ENCODE measurements at regions not wholly inside any gene's neighbourhood (a gene's known extent, or its start where the extent isn't known, plus 50 kb on each side); places are given as distances from the start of the nearest gene placed in this dataset.
A peak's percentile ranks its signal among the peaks of the same experiment; 100 is the strongest.

GRCh38 chr5:44002381-44002901 is 386.8 kb downstream of the FGF10 start:
- Histone ChIP-seq H4K20me1 (ENCODE audit: insufficient read depth) (no peaks in the 10 kb centered on the region), H3K4me2 (no peak overlapping the region), H3K9me3 (ENCODE audit: insufficient read depth, low read depth) (no peaks in the 10 kb centered on the region), H3K79me2 (ENCODE audit: low read depth) (no peaks in the 10 kb centered on the region), H3F3A (ENCODE audit: insufficient read depth, low read depth) (no peaks in the 10 kb centered on the region), H3K4me1 (replicated peaks; ENCODE audit: insufficient read depth) (no peaks in the 10 kb centered on the region), H3K4me3 (no peak overlapping the region), H2AFZ (no peak overlapping the region), H3K36me3 (ENCODE audit: low read depth) (no peaks in the 10 kb centered on the region), H3K27ac (no peak overlapping the region), H3K27me3 (ENCODE audit: insufficient read depth, low read depth) (no peaks in the 10 kb centered on the region), H3K9me2 (ENCODE audit: insufficient read depth) (no peaks in the 10 kb centered on the region)
- POLR2A ChIA-PET (ENCODE audit: unreplicated experiment) = interaction anchor here (0.9 kb wide), 1 partner anchor 823 kb away, joined by 5 read pairs; no protein-coding TSS in a partner anchor
- TF ChIP-seq EZH2 (IDR thresholded peaks at IDR 0.05; ENCODE audit: low read depth) (no peak), CTCF (conservative IDR thresholded peaks at IDR 0.05) (no peak)
- DNase-seq = peak in 1 of 2 experiments; percentile 76
- CTCF ChIA-PET = no interaction called here
- intact Hi-C loops (cut with micrococcal nuclease; ENCODE audit: unreplicated experiment) = no loop called here
- BruUV-seq (replicated peaks) = no TSS peak

- Histone ChIP-seq H3K27ac (no peak overlapping the region), H3K4me1 (replicated peaks; ENCODE audit: insufficient read depth) (no peaks in the 10 kb centered on the region), H3K36me3 (ENCODE audit: low read depth) (no peaks in the 10 kb centered on the region), H3F3A (ENCODE audit: insufficient read depth, low read depth) (no peaks in the 10 kb centered on the region), H4K20me1 (ENCODE audit: insufficient read depth) (no peaks in the 10 kb centered on the region), H3K4me2 (no peak overlapping the region), H3K9me2 (ENCODE audit: insufficient read depth) (no peaks in the 10 kb centered on the region), H3K4me3 (no peak overlapping the region), H3K79me2 (ENCODE audit: low read depth) (no peaks in the 10 kb centered on the region), H3K9me3 (ENCODE audit: insufficient read depth, low read depth) (no peaks in the 10 kb centered on the region), H2AFZ (no peak overlapping the region), H3K27me3 (ENCODE audit: insufficient read depth, low read depth) (no peaks in the 10 kb centered on the region)
- intact Hi-C loops (cut with micrococcal nuclease; ENCODE audit: unreplicated experiment) = no loop called here
- ChIA-PET CTCF (no interaction called here), POLR2A (ENCODE audit: unreplicated experiment) (interaction anchor here (0.9 kb wide), 1 partner anchor 823 kb away, joined by 5 read pairs; no protein-coding TSS in a partner anchor)
- no TSS peak for BruUV-seq (replicated peaks)
- no peak for TF ChIP-seq EZH2 (IDR thresholded peaks at IDR 0.05; ENCODE audit: low read depth)
- DNase-seq = no peak
Observed at GRCh38 chr5:44001675-44002380, 387.4 kb downstream of the FGF10 start.

- Histone ChIP-seq H3F3A (ENCODE audit: insufficient read depth, low read depth) (no peaks in the 10 kb centered on the region), H3K4me1 (replicated peaks; ENCODE audit: insufficient read depth) (no peaks in the 10 kb centered on the region), H3K9me3 (ENCODE audit: insufficient read depth, low read depth) (no peaks in the 10 kb centered on the region), H3K4me2 (no peak overlapping the region), H3K36me3 (ENCODE audit: low read depth) (no peaks in the 10 kb centered on the region), H3K27ac (no peak overlapping the region), H3K9me2 (ENCODE audit: insufficient read depth) (no peaks in the 10 kb centered on the region), H4K20me1 (ENCODE audit: insufficient read depth) (no peaks in the 10 kb centered on the region), H3K79me2 (ENCODE audit: low read depth) (no peaks in the 10 kb centered on the region), H3K27me3 (ENCODE audit: insufficient read depth, low read depth) (no peaks in the 10 kb centered on the region), H2AFZ (no peak overlapping the region), H3K4me3 (no peak overlapping the region)
- CTCF ChIA-PET = no interaction called here
- POLR2A ChIA-PET (ENCODE audit: unreplicated experiment) = no interaction called here
- no TSS peak for BruUV-seq (replicated peaks)
- no peak for DNase-seq
- intact Hi-C loops (cut with micrococcal nuclease; ENCODE audit: unreplicated experiment) = no loop called here
- TF ChIP-seq EZH2 (IDR thresholded peaks at IDR 0.05; ENCODE audit: low read depth) (no peak), CTCF (conservative IDR thresholded peaks at IDR 0.05) (no peak)
Observed at GRCh38 chr5:44001236-44001635, 388.0 kb downstream of the FGF10 start.

All from PC-9 (cell line).